B cell (primary cell): ENCODE measurements at regions not wholly inside any gene's neighbourhood (a gene's known extent, or its start where the extent isn't known, plus 50 kb on each side); places are given as distances from the start of the nearest gene placed in this dataset.

ENCODE experiments used
- CTCF ChIP-seq: fragments of 200-600 bp; IDR thresholded peaks from one replicate; pipeline ENCODE4 v1.8.0; 2022; ENCODE audit warnings: antibody characterized with exemption, mild to moderate bottlenecking
- EZH2 ChIP-seq: IDR thresholded peaks from 2 replicates; pipeline ENCODE4 v1.6.1; 2012; ENCODE audit warnings: borderline replicate concordance, low read depth, mild to moderate bottlenecking, moderate library complexity, low read length; ENCODE audit not compliant: insufficient read depth, poor library complexity, severe bottlenecking

GRCh38 chr12:78674311-78675090 lies 190.1 kb upstream of the SYT1 start:
- no peak for TF ChIP-seq CTCF
- TF ChIP-seq EZH2, result no peak
